Ovary (tissue), 3 donors: ENCODE measurements at regions not wholly inside any gene's neighbourhood (a gene's known extent, or its start where the extent isn't known, plus 50 kb on each side); places are given as distances from the start of the nearest gene placed in this dataset.
"Not testable (repeated sequence)": the region's sequence is repeated elsewhere in the genome, so short reads cannot be mapped to it uniquely, and the experiment has no call there.

Experiments
- POLR2A ChIP-seq: fragments of 450-650 bp; IDR thresholded peaks from one replicate; pipeline ENCODE4 v1.6.1; 2017; ENCODE audit warnings: antibody characterized with exemption, mild to moderate bottlenecking, moderate library complexity
- TF ChIP-seq, protein P1 (sequence below), 3 donors: fragments of 450-650 bp in 2 of 3; fragments of 200-600 bp in 1 of 3; IDR thresholded peaks; one replicate each; pipeline versions ENCODE4 v1.5.1 to v1.8.0; 2016 to 2022; ENCODE audit warnings: antibody characterized with exemption in 3 of 3, mild to moderate bottlenecking in 1 of 3
- donor health status: DM: no; HTN: no; CAD: no.

DNA sequence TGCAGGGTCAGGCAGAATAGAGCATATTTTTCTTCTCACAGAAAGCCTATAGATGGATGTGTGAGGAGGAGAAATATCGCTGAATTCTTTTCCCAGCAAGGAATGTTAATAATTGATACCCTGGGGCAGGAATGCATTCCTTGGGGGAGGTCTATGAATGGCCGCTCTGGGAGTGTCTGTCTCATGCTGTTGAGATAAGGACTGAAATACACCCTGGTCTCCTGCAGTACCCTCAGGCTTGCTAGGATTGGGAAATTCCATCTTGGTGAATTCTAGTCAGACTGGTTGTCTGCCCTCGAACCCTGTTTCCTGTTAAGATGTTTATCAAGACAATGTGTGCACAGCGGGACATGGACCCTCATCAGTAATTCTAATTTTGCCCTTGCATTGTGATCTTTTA is 71.4 kb upstream of the MID1 start:
- TF ChIP-seq, protein P1, sequence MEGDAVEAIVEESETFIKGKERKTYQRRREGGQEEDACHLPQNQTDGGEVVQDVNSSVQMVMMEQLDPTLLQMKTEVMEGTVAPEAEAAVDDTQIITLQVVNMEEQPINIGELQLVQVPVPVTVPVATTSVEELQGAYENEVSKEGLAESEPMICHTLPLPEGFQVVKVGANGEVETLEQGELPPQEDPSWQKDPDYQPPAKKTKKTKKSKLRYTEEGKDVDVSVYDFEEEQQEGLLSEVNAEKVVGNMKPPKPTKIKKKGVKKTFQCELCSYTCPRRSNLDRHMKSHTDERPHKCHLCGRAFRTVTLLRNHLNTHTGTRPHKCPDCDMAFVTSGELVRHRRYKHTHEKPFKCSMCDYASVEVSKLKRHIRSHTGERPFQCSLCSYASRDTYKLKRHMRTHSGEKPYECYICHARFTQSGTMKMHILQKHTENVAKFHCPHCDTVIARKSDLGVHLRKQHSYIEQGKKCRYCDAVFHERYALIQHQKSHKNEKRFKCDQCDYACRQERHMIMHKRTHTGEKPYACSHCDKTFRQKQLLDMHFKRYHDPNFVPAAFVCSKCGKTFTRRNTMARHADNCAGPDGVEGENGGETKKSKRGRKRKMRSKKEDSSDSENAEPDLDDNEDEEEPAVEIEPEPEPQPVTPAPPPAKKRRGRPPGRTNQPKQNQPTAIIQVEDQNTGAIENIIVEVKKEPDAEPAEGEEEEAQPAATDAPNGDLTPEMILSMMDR (IDR thresholded peaks at IDR 0.05), result not testable (repeated sequence)
- TF ChIP-seq POLR2A, result not testable (repeated sequence)
